Stimulated activated CD8-positive, alpha-beta memory T cell treated with anti-CD3 and anti-CD28 coated beads, Interleukin-12 subunit alpha, Interleukin-12 subunit beta, amount 100 ng/mL, for 1 hour (primary cell): ENCODE measurements at regions not wholly inside any gene's neighbourhood (a gene's known extent, or its start where the extent isn't known, plus 50 kb on each side); places are given as distances from the start of the nearest gene placed in this dataset.

Experiments
- DNase-seq: peaks from one replicate; pipeline ENCODE4 v3.0.0-alpha.2; 2020; ENCODE audit warnings: low read depth

DNA sequence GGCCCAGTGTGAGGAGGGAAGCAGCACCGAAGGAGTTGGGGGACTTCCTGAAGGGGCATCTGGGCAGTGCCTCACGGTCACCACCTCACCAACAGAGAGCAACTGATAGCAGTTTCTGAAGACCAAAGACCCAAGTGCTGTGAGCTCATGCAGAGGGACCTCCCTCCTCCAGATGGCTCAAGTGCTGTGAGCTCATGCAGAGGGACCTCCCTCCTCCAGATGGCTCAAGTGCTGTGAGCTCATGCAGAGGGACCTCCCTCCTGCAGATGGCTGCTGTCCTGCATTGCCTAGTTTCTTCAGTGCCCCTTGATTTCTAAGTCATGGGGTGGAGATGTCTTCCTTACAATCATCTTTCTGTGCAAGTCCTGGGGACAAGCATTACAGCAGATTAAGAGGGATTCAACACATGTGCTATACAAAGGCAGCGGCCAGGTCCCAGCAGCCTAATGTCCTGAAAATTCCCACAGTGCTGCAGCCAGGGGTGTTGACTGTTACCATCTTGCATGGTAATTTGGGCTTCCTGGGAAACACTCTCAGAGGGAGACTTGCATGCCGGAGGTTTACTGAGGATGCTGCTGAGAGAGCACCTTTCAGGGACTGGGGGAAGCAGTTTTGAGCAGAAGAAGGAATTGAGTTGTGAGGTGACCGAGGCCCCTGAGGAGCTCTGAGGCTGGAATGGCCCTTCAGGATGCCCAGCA, 409.3 kb downstream of the GALR1 start:
- no peak for DNase-seq

DNA sequence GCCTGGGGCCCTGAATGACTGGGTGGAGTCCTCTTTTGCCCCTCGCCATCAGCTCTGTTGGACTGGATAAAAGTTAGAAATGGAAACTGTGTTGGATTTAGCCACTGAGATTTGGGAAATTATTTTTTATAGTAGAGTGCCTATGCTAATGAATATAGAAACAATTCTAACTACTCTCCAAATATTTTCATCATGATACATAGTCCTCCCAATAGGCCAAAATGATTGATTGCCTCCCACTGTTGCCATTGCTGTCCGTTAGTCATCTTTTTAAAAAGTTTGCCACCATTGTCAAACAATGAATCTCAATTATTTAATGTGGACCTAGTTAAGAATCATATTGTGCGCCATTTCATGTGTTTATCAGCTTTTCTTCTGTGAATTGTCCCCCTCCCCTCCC, 417.0 kb downstream of the GALR1 start:
- no peak for DNase-seq

DNA sequence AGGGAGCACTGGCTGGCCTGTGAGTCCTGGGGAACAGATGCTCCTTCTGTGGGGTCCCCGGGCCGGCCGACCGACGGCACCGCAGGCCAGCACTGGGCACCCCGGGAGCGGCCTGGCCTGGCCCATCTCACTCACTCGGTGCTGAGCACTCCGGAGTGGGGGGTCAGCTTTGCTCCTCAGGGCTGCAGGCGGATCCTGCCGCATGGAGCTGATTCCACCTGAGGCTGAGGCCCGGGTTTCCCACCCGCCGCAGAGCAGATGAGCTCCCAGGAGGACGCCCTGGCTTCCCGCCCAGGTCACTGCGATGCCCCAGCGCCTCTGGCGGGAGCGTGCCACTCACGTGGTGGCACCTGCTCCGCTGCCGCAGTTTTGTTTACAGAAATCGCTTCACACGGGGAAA, 418.6 kb downstream of the GALR1 start:
- DNase-seq: no peak

DNA sequence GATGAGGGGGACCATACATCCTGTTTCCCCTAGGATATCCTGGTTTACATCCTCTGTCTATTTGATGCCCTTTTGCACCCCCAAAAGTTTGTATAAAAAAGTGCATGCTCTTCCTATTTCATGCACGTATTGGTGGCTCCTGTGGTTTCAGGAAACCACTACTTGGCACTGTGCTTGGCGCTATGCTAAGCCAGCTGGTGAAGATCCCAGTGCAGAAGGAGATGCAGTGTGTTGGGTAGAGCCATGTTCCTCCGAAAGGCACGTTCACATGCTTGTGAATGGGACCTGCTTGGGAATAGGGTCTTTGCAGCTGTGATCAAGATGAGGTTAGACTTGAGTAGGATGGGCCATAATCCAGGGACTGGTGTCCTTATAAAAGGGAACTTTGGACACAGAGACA, 419.7 kb downstream of the GALR1 start:
- no peak for DNase-seq

DNA sequence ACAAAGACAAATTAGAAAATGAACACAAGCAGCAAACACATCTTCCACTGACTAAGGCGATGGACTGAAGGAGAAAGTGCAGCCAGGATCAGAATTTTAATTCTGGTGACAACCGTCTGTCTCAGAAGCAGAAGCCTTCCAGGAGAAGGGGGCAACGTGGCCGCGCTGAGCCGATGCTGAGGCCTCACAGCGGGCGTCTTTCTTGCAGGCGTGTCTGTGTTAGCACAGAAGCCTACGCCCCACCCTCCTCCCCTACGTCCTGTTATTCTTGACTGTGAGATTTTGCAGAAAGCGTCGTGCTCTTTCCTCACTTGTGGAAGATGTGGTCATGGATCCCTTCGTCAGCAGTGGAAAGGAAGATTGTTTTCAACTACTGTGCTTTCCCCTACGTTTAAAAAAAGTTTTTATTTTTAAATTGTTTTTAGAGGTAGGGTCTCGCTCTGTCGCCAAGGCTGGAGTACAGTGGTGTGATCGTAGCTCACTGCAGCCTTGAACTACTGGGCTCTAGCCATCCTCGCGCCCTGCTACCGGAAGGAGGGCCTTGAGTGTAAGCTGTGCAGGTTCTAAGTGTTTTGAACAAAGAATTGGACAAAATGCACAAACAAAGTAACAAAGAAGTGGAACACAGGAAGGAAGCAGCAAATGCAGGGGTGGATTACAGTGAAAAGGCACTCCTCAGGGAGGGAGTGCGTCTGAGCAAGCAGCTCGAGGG, 422.0 kb downstream of the GALR1 start:
- DNase-seq: no peak

DNA sequence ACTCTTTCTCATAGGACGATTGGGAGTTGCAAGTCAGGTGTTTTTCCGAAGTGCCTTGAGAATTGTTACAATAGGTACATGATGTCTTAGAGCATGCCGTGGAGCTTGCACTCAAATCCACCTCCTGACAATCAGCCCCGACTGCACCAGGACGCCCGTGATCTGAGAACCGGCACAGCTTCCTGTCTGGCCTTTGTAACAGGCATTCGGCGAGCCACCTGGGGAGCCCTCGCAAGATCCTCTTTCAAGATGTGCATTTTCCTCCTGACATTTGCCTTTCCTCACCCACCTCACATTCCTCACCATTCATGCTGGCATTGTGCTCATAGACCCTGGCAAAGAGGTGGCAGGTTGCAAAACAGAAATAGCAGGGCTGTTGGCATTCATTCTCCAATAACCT, 427.3 kb downstream of the GALR1 start:
- no peak for DNase-seq

DNA sequence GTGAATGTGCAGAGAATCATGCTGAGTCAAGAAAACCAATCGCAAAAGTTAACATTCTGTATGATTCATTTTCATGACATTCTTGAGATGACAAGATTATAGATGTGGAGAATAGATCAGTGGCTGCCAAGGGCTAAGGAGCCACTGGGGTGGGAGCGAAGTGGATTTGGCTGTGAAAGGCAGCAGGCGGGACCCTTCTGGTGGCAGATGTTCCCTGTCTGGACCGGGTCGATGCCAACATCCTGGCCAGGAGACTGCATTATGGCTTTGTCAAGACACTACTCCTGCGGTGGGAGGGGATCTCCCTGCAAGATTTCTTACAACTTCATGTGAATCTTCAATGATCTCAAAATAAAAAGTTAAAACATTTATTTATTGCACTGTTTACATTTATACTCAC, 427.9 kb downstream of the GALR1 start:
- no peak for DNase-seq

DNA sequence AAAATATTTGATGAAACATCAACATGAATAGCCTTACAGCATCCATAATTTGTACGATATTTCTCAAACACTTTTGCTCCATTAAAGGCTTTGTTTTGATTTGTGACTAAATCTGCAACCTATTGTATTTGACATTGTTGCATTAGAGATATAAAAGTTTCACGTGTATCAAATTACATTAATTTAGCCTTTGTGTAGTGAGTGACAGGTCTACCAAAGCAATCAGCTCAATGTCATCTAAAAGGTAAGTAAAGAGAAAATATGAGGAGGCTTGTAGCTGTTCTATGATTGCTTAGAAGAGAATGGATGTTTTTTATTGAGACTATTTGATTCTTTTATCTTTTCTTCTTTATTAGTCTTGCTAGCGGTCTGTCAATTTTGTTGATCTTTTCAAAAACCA, 430.2 kb downstream of the GALR1 start:
- DNase-seq: no peak

DNA sequence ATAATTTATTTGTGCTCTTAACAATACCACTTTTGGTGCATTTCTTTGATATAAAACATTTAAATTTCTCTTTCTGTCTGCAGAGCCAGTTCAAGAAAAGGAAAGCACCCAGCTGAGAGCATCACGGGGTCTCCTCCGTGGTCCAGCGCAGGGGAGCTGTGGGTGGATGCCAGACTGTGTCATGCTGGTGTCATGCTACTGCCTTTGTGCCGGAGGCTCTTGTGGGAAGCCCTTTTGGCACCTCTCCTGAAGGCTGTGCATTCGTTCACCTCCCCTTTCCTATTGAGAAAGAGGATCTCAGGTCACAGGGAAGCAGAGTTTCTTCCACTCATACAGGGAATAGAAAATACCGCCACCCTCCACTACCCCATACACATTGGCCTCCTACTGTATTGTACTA, 450.4 kb downstream of the GALR1 start:
- no peak for DNase-seq

DNA sequence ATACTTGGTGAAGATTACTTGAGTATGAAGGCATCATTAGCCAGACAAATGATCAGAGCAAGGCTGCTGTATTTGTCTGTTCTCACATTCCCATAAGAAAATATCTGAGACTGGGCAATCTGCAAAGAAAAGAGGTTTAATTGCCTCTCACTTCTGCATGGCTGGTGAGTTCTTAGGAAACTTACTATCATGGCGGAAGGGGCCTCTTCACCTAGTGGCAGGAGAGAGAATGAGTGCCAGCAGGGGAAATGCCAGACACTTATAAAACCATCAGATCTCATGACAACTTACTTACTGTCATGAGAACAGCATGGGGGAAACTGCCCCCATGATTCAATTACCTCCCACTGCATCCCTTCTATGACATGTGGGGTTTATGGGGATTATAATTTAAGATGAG, 452.3 kb downstream of the GALR1 start:
- no peak for DNase-seq

DNA sequence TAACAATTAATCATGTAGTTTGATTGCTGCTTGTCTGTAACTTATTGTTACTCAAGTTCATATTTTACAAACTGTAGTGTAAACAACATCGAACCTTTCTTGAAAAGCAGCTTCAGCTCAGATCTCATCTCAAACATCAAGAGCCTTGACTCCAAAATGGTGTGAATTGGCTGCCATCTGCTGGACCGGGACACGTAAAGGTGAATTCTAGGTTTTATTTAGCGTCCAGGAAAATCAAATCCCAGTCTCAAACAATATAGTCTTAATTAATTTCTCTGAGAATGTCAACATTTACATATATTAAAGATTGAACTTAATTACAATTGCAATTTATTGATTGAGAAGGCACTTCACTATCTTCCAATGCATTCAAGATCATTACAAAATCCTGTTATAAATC, 453.0 kb downstream of the GALR1 start:
- no peak for DNase-seq

DNA sequence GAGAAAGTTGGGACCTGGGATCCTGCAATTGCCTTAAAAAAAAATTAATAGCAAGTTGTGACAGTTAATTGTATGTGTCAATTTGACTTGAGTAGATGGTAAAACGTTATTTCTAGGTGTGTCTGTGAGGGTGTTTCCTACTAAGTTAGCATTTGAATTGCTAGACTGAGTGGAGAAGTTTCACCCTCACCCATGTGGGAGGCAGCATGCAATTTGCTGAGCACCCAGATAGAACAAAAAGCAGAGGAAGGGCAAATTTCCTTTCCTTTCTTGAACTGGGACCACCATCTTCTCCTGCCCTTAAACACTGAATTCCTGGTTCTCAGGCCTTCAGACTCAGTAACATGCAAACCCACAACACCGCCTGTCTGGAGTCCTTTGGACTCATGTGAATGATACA, 455.7 kb downstream of the GALR1 start:
- no peak for DNase-seq

DNA sequence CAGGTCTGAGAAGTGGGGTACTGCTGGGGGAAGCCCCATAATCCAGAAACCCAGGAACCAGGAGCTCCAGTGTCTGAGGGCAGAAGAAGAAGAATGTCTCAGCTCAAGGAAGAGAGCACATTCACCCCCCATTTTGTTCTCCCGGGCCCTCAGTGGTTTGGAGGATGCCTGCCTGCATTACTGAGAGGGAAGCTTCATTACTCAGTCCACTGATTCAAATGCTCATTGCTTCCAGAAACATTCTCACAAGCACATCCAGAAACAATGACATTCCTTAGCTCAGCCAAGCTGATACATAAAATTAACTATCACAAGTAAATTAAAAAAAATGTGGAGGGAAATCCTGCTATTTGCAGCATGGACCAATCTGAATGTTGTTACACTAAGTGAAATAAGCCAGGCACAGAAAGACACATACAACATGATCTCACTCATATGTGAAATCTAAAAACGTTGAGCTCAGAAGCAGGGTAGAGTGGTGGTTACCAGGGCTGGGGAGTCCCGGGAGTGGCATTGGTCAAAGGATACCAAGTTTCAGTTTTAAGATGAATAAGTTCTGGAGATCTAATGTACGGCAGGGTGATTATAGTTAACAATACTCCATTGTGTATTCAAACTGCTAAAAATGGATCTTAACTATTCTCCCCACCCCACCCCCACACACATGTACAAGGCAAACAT, 459.3 kb downstream of the GALR1 start:
- no peak for DNase-seq

DNA sequence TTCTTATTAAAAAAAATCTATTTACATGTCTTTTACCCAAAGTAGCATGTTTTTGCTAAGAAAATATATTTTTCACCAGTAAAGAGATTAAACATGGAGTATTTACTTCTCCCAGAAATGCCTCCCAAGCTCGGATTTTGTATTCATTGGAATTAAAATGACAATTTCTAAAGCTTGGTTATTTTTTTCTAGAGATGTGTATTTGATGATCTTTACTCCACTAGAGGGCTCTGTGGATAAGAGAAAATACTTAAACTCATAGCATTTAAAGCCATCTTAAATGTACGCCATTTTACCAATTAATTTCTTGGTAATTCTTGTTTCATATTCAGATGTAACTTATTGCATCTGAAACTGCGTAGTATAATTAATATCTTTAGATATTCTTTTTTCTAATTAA, 461.4 kb downstream of the GALR1 start:
- no peak for DNase-seq

DNA sequence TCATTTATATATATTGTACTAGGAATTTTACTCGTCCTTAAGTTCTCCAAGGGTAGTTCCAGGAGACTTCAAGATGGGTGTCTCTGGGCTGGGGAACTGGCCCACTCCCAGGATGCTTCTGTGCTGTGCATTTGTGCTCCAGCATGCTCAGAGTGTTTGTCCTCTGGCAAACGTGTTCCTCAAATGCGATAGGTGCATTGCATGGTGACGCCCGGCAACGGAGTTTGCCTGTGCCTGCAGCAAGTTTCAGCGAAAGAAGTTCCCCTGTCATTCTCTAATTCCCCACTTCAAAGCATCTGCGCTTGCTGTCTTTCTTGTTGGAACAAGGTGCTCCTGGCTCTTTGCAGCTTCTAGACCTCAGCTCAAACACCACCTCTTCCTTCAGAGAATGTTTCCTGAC, 465.1 kb downstream of the GALR1 start:
- DNase-seq: no peak

DNA sequence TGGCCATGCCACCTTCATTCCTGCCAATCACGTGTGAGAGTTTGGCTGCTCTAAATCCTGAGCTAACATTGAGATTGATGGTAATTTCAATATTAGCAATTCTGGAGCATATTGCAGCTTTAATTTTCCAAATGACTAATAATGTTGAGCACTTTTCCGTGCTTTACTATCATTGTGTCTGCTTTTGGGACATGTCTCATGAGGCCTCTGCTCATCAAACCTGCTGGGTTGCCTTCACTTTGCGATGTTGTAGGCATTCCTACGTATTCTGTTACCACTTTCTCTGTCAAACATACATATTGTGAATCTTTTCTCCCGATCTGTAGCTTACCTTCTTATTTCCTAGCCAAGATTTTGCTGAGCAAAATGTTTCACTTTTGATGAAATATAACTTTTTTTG, 466.6 kb downstream of the GALR1 start:
- no peak for DNase-seq

DNA sequence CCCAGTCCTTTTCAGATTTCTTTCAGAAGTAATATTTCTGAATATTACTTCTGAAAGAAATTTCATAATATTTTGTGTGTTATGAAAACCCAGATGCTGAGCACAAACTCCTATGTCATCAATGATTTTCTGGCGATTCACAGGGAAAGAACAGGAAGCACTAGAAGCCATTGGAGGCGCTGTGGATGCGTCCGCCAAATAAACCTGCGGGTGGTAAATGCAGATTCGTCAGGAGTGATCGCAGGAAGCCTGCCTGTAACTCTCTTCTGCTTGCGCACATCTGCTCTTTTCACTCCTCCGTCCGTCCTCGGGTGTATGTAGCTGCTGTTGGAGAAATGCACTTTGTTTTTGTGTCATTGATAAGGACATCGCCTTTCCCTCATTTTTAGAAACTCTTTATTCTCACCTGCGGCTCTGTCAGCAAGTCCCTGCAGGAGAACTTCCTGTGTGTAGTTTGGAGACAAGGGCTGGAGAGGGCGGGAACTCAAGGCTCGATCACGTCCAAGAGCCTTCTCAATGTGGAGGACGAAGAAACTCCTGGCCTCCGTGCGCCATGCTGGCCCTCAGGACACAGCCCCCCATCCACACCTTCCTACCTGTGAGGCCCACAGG, 483.8 kb downstream of the GALR1 start:
- no peak for DNase-seq

DNA sequence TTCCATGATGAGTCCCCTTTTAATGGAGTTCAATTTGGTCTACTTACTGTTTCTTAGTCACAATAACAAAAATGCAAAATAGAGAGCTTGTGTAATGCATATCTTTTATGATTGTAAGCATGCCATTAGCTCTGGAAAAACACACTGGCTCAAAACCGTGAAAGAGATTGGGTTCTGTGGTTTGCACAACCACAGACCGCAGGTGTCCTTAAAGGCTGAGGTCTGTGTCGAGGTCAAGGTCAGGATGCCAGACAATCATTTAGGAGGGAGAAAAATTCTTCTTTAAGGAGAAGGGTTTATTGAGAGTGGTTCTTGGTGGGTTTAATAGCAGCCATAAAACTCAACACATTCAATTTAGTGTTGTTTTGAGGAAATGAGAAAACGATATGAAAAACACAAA, 487.2 kb downstream of the GALR1 start:
- no peak for DNase-seq

DNA sequence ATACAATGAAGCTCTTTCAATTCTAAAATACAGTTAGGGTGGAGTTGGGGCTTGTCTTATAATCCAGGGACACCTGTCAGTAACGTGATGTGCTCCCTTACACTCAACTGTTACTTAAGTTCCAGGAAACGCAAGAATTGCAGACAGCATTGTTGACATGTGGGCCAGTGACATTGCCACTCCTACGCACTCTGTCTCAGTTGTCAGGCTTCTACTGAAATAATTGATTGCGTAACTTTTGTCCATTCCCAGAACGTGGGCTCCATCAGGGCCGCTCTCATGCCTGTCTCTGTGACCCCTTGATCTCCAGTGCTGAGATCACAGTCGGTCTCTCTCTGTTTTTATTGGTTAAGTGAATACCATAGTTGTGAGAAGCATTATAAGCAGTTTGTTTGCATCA, 487.8 kb downstream of the GALR1 start:
- no peak for DNase-seq

DNA sequence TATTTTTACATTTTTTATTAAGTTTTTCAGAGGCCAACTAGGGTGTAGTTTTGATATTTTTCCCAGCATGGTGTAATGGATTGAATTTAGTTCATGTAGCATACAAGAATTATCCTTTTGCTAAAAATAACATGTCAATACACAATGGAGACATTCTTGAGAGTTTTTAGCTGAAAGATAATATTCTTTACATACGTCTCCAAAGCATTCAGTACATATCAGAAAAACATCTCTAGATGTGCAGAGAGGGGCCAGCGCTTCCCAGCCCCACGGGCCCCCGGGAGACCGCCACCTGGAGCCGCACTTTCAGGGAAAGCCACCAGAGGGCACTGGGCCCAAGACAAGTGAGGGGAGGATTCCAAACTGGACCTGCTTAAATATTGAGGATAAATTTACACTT, 499.4 kb downstream of the GALR1 start:
- DNase-seq: no peak

DNA sequence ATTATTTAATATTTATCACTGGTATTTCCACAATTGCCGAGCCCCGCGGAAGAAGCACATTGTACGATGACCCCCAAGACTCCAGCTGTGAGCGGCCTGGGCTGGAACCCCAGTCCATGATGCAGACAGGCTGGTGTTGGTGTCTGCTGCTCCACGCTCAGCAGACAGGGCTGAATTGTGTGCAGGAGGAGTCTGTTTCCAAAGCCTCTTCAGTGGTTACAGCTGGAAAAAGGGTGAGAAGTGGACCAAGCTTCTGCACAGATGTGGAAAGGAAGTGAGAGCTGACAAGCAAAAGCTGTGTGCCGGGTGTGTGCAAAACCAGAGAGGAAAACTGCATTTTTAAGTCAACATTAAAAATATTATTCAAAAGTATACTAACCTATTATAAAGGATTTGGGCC, 500.4 kb downstream of the GALR1 start:
- DNase-seq: no peak

DNA sequence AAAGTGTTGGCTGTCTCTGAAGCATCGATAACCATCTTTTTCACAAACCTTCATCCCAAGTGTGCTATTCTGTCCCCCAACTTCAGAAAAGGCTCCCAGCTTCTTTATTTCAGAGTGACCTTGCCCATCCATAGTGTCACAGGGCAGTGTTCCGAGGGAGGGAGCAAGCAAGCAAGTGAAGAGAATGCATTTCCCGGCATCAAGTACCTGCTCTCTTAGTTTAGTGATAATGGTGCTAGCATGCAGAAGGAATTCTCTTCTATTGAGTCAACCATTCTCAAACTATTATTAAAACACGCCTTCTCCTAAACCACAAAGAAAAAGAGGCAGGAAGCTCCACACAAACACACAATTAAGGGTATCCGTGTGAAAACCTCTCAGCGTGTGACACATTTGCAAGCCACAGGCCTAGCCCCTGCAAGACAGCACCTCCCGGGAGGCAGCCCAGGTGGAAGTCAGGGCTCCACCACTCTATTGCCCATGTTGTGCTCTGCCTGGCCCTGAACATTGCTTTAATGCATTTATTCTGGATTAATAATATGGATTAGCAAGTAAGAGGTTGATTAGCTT, 504.9 kb downstream of the GALR1 start:
- no peak for DNase-seq

DNA sequence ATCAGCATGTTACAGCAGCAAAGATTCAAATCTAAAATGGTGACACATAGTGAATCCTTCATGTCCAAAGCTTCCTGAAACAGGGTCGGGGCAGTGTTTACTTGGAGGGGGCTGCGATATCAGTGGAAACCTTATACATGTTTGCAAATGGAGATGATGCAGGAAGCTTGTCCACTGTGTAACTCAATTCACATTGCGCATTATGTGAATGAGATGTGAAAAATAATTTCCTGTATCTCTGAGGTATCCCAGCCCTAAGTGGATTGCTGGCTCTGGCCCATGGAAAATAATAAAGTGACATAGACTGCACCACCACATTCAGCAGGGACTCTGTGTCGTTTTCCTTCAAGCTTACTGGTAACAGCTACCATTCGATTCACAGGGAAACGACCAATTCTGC, 505.5 kb downstream of the GALR1 start:
- DNase-seq: no peak
